K562 (cell line): ENCODE measurements at regions not wholly inside any gene's neighbourhood (a gene's known extent, or its start where the extent isn't known, plus 50 kb on each side); places are given as distances from the start of the nearest gene placed in this dataset.

Experiments
- CHAMP1 ChIP-seq: fragments of 450-650 bp; IDR thresholded peaks from 2 replicates; pipeline ENCODE4 v1.6.1; 2016; ENCODE audit warnings: mild to moderate bottlenecking
- CHD1 ChIP-seq: fragments of 200-600 bp; sonication (generic); IDR thresholded peaks from one replicate; pipeline ENCODE4 v1.6.1; 2012; ENCODE audit warnings: mild to moderate bottlenecking, moderate library complexity, low read length, inconsistent platforms
- CTCF ChIP-seq, 3 experiments: IDR thresholded peaks in 2 of 3; conservative IDR thresholded peaks in 1 of 3; 2 replicates each; pipeline ENCODE4 v1.5.1; 2011 to 2012; ENCODE audit warnings: low read length in 3 of 3, mild to moderate bottlenecking in 3 of 3, control low read depth in 2 of 3, improper control_type of control experiment in 1 of 3, inconsistent platforms in 1 of 3, low read depth in 1 of 3, mixed read lengths in 1 of 3, moderate library complexity in 1 of 3; ENCODE audit not compliant: insufficient read depth in 2 of 3
- EP300 ChIP-seq: IDR thresholded peaks from 2 replicates; pipeline ENCODE4 v1.6.1; 2012; ENCODE audit warnings: low read length, improper control_type of control experiment
- KAT8 ChIP-seq: fragments of 450-650 bp; IDR thresholded peaks from 2 replicates; pipeline ENCODE4 v1.6.1; 2016; ENCODE audit warnings: low read depth, mild to moderate bottlenecking
- PHB2 ChIP-seq: fragments of 450-650 bp; IDR thresholded peaks from 2 replicates; pipeline ENCODE4 v1.6.1; 2017; ENCODE audit warnings: low read depth
- PPARD ChIP-seq: fragments of 250-450 bp; sonication (Bioruptor Pico); IDR thresholded peaks from 2 replicates; pipeline ENCODE4 v1.8.0; 2022; ENCODE audit warnings: inconsistent platforms, mild to moderate bottlenecking, moderate library complexity
- ZBTB9 ChIP-seq: fragments of 450-650 bp; formaldehyde crosslinking; IDR thresholded peaks from 2 replicates; pipeline ENCODE4 v1.4.0; 2020; ENCODE audit warnings: mild to moderate bottlenecking, moderate library complexity
- ZNF274 ChIP-seq: IDR thresholded peaks from 2 replicates; pipeline ENCODE4 v1.6.1; 2011; ENCODE audit warnings: low read depth, mild to moderate bottlenecking, low read length, moderate library complexity, borderline replicate concordance
- ZNF282 ChIP-seq: sonication (generic); formaldehyde crosslinking; IDR thresholded peaks from 2 replicates; pipeline ENCODE4 v1.8.1; 2023; ENCODE audit warnings: missing genetic modification reagents
- ZNF655 ChIP-seq: fragments of 250-450 bp; sonication (Bioruptor Pico); IDR thresholded peaks from 2 replicates; pipeline ENCODE4 v1.5.0; 2021

GRCh38 chr4:162443510-162443909 is 279.7 kb upstream of the FSTL5 start (continued):
- TF ChIP-seq CTCF (IDR thresholded peaks at IDR 0.05 in 2 of 3, conservative IDR thresholded peaks at IDR 0.05 in 1 of 3; ENCODE audit: insufficient read depth in 2 of 3, low read depth in 1 of 3, low read length in 3 of 3) (no peak), KAT8 (no peak), PHB2 (no peak), PPARD (CRISPR knock-in tag) (no peak), ZBTB9 (no peak), ZNF655 (CRISPR knock-in tag) (no peak), ZNF274 (no peak), ZNF282 (CRISPR knock-in tag) (no peak), CHD1 (no peak), EP300 (no peak), CHAMP1 (no peak)
